Calu3 (cell line): ENCODE measurements at regions not wholly inside any gene's neighbourhood (a gene's known extent, or its start where the extent isn't known, plus 50 kb on each side); places are given as distances from the start of the nearest gene placed in this dataset.
"Not testable (repeated sequence)": the region's sequence is repeated elsewhere in the genome, so short reads cannot be mapped to it uniquely, and the experiment has no call there.

Experiments
- BruUV-seq: library from RNA; stranded (reverse); fragments of 400-500 nt; replicated peaks from 2 replicates; lab custom pipeline; 2021; lab: Mats Ljungman, UMichigan
- CTCF ChIA-PET: fragments of 300-600 bp; sonication (Branson Sonifier 250); formaldehyde crosslinking; loops from one replicate; lab custom pipeline; 2022; ENCODE audit warnings: antibody characterized with exemption; lab: Charles Lee
- DNase-seq: peaks from one replicate; pipeline ENCODE4 v3.0.0; 2022
- H3K27ac Mint-ChIP-seq: one replicate; pipeline ENCODE4 v1.8.0; 2022; ENCODE audit warnings: mixed read lengths; ENCODE audit not compliant: unreplicated experiment
- H3K27me3 Mint-ChIP-seq: one replicate; pipeline ENCODE4 v1.8.0; 2022; ENCODE audit warnings: mixed read lengths; ENCODE audit not compliant: unreplicated experiment
- H3K36me3 Mint-ChIP-seq: one replicate; pipeline ENCODE4 v1.8.0; 2022; ENCODE audit warnings: mild to moderate bottlenecking, moderate library complexity, mixed read lengths; ENCODE audit not compliant: insufficient read depth, unreplicated experiment
- H3K4me1 Mint-ChIP-seq: one replicate; pipeline ENCODE4 v1.8.0; 2022; ENCODE audit warnings: mild to moderate bottlenecking, low read depth, mixed read lengths; ENCODE audit not compliant: unreplicated experiment
- H3K4me3 Mint-ChIP-seq: one replicate; pipeline ENCODE4 v1.8.0; 2022; ENCODE audit warnings: mild to moderate bottlenecking, low read depth, moderate library complexity, mixed read lengths; ENCODE audit not compliant: unreplicated experiment
- H3K9me3 Mint-ChIP-seq: one replicate; pipeline ENCODE4 v1.8.0; 2022; ENCODE audit warnings: low read depth, mixed read lengths; ENCODE audit not compliant: unreplicated experiment
- CTCF ChIP-seq: fragments of 200-600 bp; IDR thresholded peaks from one replicate; pipeline ENCODE4 v1.8.0; 2022; ENCODE audit warnings: antibody characterized with exemption; ENCODE audit not compliant: unreplicated experiment
- intact Hi-C: fragments of 100-400 bp; cut with micrococcal nuclease; formaldehyde crosslinking; loops from one replicate; pipeline ENCODE4 v1.10.0; 2022; ENCODE audit not compliant: unreplicated experiment

- intact Hi-C loops, result no loop called here
- Mint-ChIP-seq H3K4me1 (peaks cover 10% of the 10 kb centered on the region), H3K9me3 (no peaks in the 10 kb centered on the region), H3K4me3 (no peak overlapping the region), H3K36me3 (peaks cover 4% of the 10 kb centered on the region), H3K27ac (no peak overlapping the region), H3K27me3 (peaks cover 49% of the 10 kb centered on the region)
- no peak for TF ChIP-seq CTCF
- CTCF ChIA-PET, result no interaction called here
- BruUV-seq, result no TSS peak
- no peak for DNase-seq
Measured at GRCh38 chr10:26626066-26626465, 71.4 kb upstream of the PDSS1 start.

- TF ChIP-seq CTCF, result no peak
- Mint-ChIP-seq H3K27me3 (peaks cover 49% of the 10 kb centered on the region), H3K27ac (no peak overlapping the region), H3K4me1 (no peaks in the 10 kb centered on the region), H3K9me3 (no peaks in the 10 kb centered on the region), H3K36me3 (no peaks in the 10 kb centered on the region), H3K4me3 (no peak overlapping the region)
- intact Hi-C loops, result no loop called here
- CTCF ChIA-PET, result no interaction called here
- no peak for DNase-seq
- no TSS peak for BruUV-seq
Measured at GRCh38 chr10:26627324-26627723, 70.2 kb upstream of the PDSS1 start.

GRCh38 chr10:26628395-26628794 is 69.1 kb upstream of the PDSS1 start:
- BruUV-seq, result no TSS peak
- CTCF ChIA-PET, result no interaction called here
- no peaks in the 10 kb centered on the region for H3K4me1 Mint-ChIP-seq
- peaks cover 49% of the 10 kb centered on the region for H3K27me3 Mint-ChIP-seq
- intact Hi-C loops, result no loop called here
- no peak overlapping the region for H3K4me3 Mint-ChIP-seq
- no peaks in the 10 kb centered on the region for H3K36me3 Mint-ChIP-seq
- no peak for DNase-seq
- H3K9me3 Mint-ChIP-seq, result no peaks in the 10 kb centered on the region
- no peak for TF ChIP-seq CTCF
- H3K27ac Mint-ChIP-seq, result no peak overlapping the region

GRCh38 chr10:26632171-26632570 is 65.3 kb upstream of the PDSS1 start:
- CTCF ChIA-PET, H3K4me3 Mint-ChIP-seq, H3K27ac Mint-ChIP-seq, DNase-seq, H3K4me1 Mint-ChIP-seq, H3K9me3 Mint-ChIP-seq, H3K36me3 Mint-ChIP-seq, intact Hi-C loops, BruUV-seq: not testable (repeated sequence)
- H3K27me3 Mint-ChIP-seq, result peaks cover 30% of the 10 kb centered on the region

- H3K4me3 Mint-ChIP-seq, BruUV-seq, intact Hi-C loops, H3K9me3 Mint-ChIP-seq, H3K4me1 Mint-ChIP-seq, H3K36me3 Mint-ChIP-seq, H3K27ac Mint-ChIP-seq, CTCF ChIA-PET, DNase-seq: not testable (repeated sequence)
- peaks cover 11% of the 10 kb centered on the region for H3K27me3 Mint-ChIP-seq
Measured at GRCh38 chr10:26634111-26634510, 63.4 kb upstream of the PDSS1 start.
